Lung (tissue), 11 donors: ENCODE measurements at regions not wholly inside any gene's neighbourhood (a gene's known extent, or its start where the extent isn't known, plus 50 kb on each side); places are given as distances from the start of the nearest gene placed in this dataset.

Source experiments
- ATAC-seq: fragments of 200-7000 bp; cut with Tn5 transposase; one replicate; pipeline ENCODE4 v1.9.1; 2020; ENCODE audit warnings: moderate number of reproducible peaks; ENCODE audit not compliant: insufficient read depth, low FRiP score
- DNase-seq, 3 donors: peaks; one replicate each; pipeline ENCODE4 v3.0.0-alpha.2; 2013 to 2017
- H3K27ac ChIP-seq, 2 donors: one replicate each; pipeline ENCODE4 v1.5.1; 2013; ENCODE audit warnings: mild to moderate bottlenecking in 2 of 2, moderate library complexity in 2 of 2, control low read depth in 1 of 2, inconsistent platforms in 1 of 2, low read depth in 1 of 2, low read length in 1 of 2
- H3K27me3 ChIP-seq, 3 donors: one replicate each; pipeline ENCODE4 v1.5.1; 2013; ENCODE audit warnings: low read length in 2 of 3; ENCODE audit not compliant: control insufficient read depth in 3 of 3, insufficient read depth in 3 of 3
- H3K36me3 ChIP-seq, 4 donors: one replicate each; pipeline ENCODE4 v1.5.1; 2013; ENCODE audit warnings: low read length in 4 of 4, mild to moderate bottlenecking in 1 of 4, moderate library complexity in 1 of 4; ENCODE audit not compliant: control insufficient read depth in 4 of 4, insufficient read depth in 4 of 4
- H3K4me1 ChIP-seq, 5 donors: one replicate each; pipeline ENCODE4 v1.5.1; 2013; ENCODE audit warnings: low read length in 5 of 5, mild to moderate bottlenecking in 2 of 5, moderate library complexity in 1 of 5; ENCODE audit not compliant: control insufficient read depth in 5 of 5, insufficient read depth in 5 of 5
- H3K4me3 ChIP-seq: one replicate; pipeline ENCODE4 v1.5.1; 2013; ENCODE audit warnings: mild to moderate bottlenecking, control low read depth, moderate library complexity
- H3K9ac ChIP-seq, 2 donors: one replicate each; pipeline ENCODE4 v1.5.1; 2013; ENCODE audit warnings: low read length in 2 of 2, control low read depth in 1 of 2; ENCODE audit not compliant: insufficient read depth in 1 of 2
- H3K9me3 ChIP-seq, 4 donors: one replicate each; pipeline ENCODE4 v1.5.1; 2013; ENCODE audit warnings: low read length in 3 of 4, mild to moderate bottlenecking in 1 of 4, moderate library complexity in 1 of 4; ENCODE audit not compliant: control insufficient read depth in 4 of 4, insufficient read depth in 3 of 4
- CTCF ChIP-seq: IDR thresholded peaks from 2 replicates; pipeline ENCODE4 v1.5.1; 2012; ENCODE audit warnings: mild to moderate bottlenecking; ENCODE audit errors: control extremely low read depth, extremely low read depth
- WGBS, 2 donors: extraction: QIAGEN DNeasy Blood & Tissue Kit; methylation state at CpG; one replicate each; pipeline ENCODE4 v1.1.7; 2013; 5-methylcytosine and 5-hydroxymethylcytosine counted together
- donor health status: control.
- donor health status: control.
- donor health status: Bipolar disorder and iron deficiency.
- donor health status: healthy.
- donor health status: DM: yes; HTN: yes; CAD: no.

DNA sequence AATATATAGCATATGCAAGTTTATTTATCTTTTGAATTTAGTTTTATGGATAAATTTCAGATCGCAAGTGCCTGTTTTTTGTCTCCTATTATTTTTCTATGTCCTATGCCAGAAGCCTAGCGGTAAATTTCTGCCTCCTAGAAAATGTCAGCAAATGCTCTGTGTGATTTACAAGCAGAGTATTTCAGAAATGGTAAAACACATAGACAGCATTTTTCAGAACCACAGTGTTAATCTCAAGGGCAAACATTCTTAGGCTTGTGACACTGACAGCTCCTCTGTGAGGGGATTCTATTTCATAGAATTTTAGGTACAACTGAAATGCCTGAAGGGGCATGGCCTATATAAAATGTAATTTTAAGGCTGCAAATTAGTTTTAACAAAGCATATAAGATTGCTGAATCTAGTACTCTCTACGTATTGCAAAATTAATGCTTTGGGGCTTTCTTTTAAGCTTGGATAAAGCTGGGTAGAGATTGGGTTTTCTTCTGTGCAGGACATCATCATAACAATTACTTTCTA is 89.9 kb upstream of the PTCHD4 start:
- no peaks in the 10 kb centered on the region for H3K27me3 ChIP-seq
- no peak for ATAC-seq
- 91 to 92% methylated on average over 3 of the region's 3 CpGs for WGBS, 2 donors

GRCh38 chr6:48199499-48199898 is 88.5 kb upstream of the PTCHD4 start:
- H3K9ac ChIP-seq = no peak overlapping the region
- TF ChIP-seq CTCF = no peak
- H3K27ac ChIP-seq = no peak overlapping the region
- no peaks in the 10 kb centered on the region for H3K36me3 ChIP-seq
- ATAC-seq = no peak
- WGBS, 2 donors = 88 to 95% methylated on average over 2 of the region's 2 CpGs
- DNase-seq = no peak
- no peak overlapping the region for H3K4me3 ChIP-seq
- peaks cover 0 to 10% (median 0%) of the 10 kb centered on the region in 5 donors for H3K4me1 ChIP-seq
- H3K9me3 ChIP-seq = peaks cover 0 to 3% (median 0%) of the 10 kb centered on the region in 4 donors
- no peaks in the 10 kb centered on the region for H3K27me3 ChIP-seq

More for the DNA sequence above, 89.9 kb upstream of the PTCHD4 start:
- no peak overlapping the region for H3K4me3 ChIP-seq
- peaks cover 0 to 3% (median 0%) of the 10 kb centered on the region in 4 donors for H3K9me3 ChIP-seq
- no peak overlapping the region for H3K9ac ChIP-seq
- no peak for DNase-seq
- no peak for TF ChIP-seq CTCF
- peaks cover 0 to 4% (median 0%) of the 10 kb centered on the region in 5 donors for H3K4me1 ChIP-seq
- no peak overlapping the region for H3K27ac ChIP-seq
- no peaks in the 10 kb centered on the region for H3K36me3 ChIP-seq

DNA sequence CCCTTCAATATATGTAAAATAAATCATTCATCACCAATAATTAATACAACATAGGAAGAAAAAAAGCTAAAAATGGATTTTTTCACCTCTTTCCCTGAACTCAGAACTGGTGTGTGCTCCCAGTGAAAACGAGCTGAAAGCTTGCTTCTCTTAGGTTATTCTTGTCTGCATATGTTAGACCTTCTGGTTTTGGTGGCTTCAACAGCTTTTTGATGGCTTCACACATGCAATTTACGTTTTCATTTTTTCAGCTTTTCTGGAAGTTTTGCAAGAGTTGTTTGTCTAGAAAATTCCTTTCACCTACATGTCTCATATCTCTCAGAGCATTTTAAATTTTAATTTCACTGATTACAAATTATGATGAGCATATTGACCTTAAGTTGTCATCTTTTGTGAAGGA is 86.9 kb upstream of the PTCHD4 start:
- peaks cover 0 to 18% (median 0%) of the 10 kb centered on the region in 5 donors for H3K4me1 ChIP-seq
- H3K27me3 ChIP-seq = no peaks in the 10 kb centered on the region
- no peak overlapping the region for H3K9ac ChIP-seq
- no peaks in the 10 kb centered on the region for H3K9me3 ChIP-seq
- H3K27ac ChIP-seq = no peak overlapping the region
- TF ChIP-seq CTCF = no peak
- no peaks in the 10 kb centered on the region for H3K36me3 ChIP-seq
- no peak for DNase-seq
- WGBS, 2 donors = 78 to 85% methylated on average over 2 of the region's 2 CpGs
- ATAC-seq = no peak
- H3K4me3 ChIP-seq = no peak overlapping the region
